NCI-H446 (cell line): ENCODE measurements at regions not wholly inside any gene's neighbourhood (a gene's known extent, or its start where the extent isn't known, plus 50 kb on each side); places are given as distances from the start of the nearest gene placed in this dataset.
A peak's percentile ranks its signal among the peaks of the same experiment; 100 is the strongest.

Experiments used
- DNase-seq, 2 experiments: peaks; one replicate each; lab custom pipeline; 2025; lab: John Stamatoyannopoulos, UW

- DNase-seq = peak in 1 of 2 experiments; percentile 52
Observed at GRCh38 chr5:136811086-136811485, 445.7 kb upstream of the TRPC7 start.

- peak; percentile 19 to 72 for DNase-seq
Observed at GRCh38 chr5:136810261-136810801, 445.0 kb upstream of the TRPC7 start.

- DNase-seq = no peak
Observed at GRCh38 chr5:136809382-136809781, 444.0 kb upstream of the TRPC7 start.

GRCh38 chr5:136808756-136809155, 443.4 kb upstream of the TRPC7 start:
- DNase-seq = peak in 1 of 2 experiments; percentile 59

- DNase-seq = no peak
Observed at GRCh38 chr5:136805466-136805865, 440.1 kb upstream of the TRPC7 start.

GRCh38 chr5:136802383-136802782, 437.0 kb upstream of the TRPC7 start:
- DNase-seq = peak in 1 of 2 experiments; percentile 38

- DNase-seq = no peak
Observed at GRCh38 chr5:136799806-136800372, 434.5 kb upstream of the TRPC7 start.

- no peak for DNase-seq
Observed at GRCh38 chr5:136793300-136793699, 428.0 kb upstream of the TRPC7 start.

GRCh38 chr5:136781464-136781863, 416.1 kb upstream of the TRPC7 start:
- DNase-seq = no peak

- DNase-seq = no peak
Observed at GRCh38 chr5:136780518-136780917, 415.2 kb upstream of the TRPC7 start.

- DNase-seq = no peak
Observed at GRCh38 chr5:136776022-136776927, 410.9 kb upstream of the TRPC7 start.

GRCh38 chr5:136772491-136772890, 407.1 kb upstream of the TRPC7 start:
- DNase-seq = no peak

- DNase-seq = peak; percentile 41 to 75
Observed at GRCh38 chr5:136769900-136770684, 404.7 kb upstream of the TRPC7 start.

GRCh38 chr5:136769093-136769492, 403.7 kb upstream of the TRPC7 start:
- DNase-seq = no peak

- no peak for DNase-seq
Observed at GRCh38 chr5:136768457-136768856, 403.1 kb upstream of the TRPC7 start.

- no peak for DNase-seq
Observed at GRCh38 chr5:136766456-136766855, 401.1 kb upstream of the TRPC7 start.

GRCh38 chr5:136764601-136765000, 399.3 kb upstream of the TRPC7 start:
- no peak for DNase-seq

- no peak for DNase-seq
Observed at GRCh38 chr5:136763548-136763947, 398.2 kb upstream of the TRPC7 start.

GRCh38 chr5:136754216-136754615, 388.9 kb upstream of the TRPC7 start:
- DNase-seq = no peak

GRCh38 chr5:136750224-136750862, 385.0 kb upstream of the TRPC7 start:
- DNase-seq = no peak

GRCh38 chr5:136749016-136749415, 383.7 kb upstream of the TRPC7 start:
- DNase-seq = no peak

- DNase-seq = no peak
Observed at GRCh38 chr5:136743052-136743451, 377.7 kb upstream of the TRPC7 start.
